HG03103 (cell line): ENCODE measurements at regions not wholly inside any gene's neighbourhood (a gene's known extent, or its start where the extent isn't known, plus 50 kb on each side); places are given as distances from the start of the nearest gene placed in this dataset.

Experiments
- ATAC-seq: cut with Tn5 transposase; IDR thresholded peaks from one replicate; pipeline ENCODE4 v1.9.1; 2021; ENCODE audit warnings: low read depth; ENCODE audit not compliant: unreplicated experiment

DNA sequence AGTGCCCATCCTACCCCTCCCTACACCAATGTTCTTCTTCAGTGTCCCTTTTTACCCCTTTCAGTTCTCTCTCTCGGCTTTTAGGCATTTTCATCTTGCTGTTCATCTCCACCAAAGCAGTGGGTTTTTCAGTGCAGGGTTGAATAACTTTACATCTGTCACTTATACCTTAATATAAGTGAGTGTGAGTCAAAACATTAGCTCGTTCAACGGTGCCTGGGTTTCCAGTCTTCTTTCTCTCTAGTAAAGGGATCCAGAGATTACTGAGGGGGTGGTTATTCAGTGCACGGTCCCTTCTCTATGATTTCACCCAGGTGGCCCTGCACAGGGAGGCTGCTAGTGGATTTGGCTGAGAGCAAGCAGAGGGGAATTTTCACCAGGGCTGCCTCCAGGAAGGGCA is 210.6 kb upstream of the CDH5 start:
- no peak for ATAC-seq

DNA sequence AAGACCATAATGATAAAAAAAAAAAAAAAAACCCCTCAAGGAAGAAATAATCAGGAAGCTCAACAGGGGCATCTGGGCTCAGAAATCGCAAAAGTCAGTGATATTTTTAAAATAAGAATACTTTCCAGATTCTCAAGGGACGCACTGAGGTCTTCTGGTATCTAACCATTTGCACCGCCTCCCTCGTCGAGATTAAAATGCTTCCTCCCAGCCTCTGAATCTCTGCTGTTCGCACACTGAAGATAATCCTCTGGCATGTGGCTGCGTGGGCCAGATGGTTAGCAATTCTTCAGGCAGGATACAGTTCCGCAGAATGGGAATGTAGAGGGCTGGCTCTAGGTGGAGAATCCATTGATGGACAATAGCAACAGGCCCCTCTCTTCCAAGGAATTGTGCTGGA is 211.7 kb upstream of the CDH5 start:
- ATAC-seq, result no peak

DNA sequence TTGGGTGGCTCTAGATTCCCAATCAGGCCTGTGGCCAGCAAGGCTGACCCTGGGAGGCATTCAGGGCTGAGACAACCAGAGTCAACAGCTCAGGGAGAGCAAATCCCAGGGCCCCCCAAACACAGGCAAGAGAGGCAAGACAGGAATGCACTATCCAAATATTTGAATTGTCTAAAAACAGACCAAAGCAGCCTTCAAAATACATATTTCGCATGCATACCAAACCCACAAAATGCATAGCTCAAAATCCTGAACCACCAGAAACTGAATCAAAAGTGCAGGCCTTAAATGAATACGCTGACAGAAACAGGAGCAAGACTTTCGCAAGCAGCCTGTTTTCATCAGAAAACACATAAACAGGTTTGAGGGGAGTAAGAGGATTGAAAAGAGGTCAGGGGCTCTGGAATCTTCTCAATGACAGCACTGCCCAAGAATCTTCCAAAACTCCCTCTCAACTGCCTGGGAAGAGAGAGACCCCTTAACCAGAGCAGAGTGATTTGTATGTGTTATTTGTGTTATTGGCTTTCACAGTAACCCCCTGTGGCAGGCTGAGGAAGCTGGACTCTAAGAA is 213.6 kb upstream of the CDH5 start:
- no peak for ATAC-seq

DNA sequence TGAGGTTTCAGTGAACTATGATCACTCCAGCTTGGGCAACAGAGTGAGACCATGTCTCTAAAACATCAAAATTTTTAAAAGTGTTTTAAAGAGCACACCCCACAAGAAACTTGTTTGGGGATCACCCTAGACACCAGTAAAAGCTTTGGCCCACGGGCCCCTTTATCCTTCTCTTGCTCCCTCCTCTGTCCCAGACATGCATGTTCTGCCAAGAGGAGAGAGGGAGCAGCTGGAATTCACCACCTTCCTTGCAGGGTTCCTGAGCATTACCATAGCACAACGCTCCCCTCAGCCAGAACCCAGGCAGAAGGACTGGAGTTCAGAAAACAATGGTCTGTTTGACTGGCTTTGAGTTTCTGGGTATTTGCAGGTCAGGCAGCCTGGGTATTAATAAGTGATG is 214.3 kb upstream of the CDH5 start:
- no peak for ATAC-seq

DNA sequence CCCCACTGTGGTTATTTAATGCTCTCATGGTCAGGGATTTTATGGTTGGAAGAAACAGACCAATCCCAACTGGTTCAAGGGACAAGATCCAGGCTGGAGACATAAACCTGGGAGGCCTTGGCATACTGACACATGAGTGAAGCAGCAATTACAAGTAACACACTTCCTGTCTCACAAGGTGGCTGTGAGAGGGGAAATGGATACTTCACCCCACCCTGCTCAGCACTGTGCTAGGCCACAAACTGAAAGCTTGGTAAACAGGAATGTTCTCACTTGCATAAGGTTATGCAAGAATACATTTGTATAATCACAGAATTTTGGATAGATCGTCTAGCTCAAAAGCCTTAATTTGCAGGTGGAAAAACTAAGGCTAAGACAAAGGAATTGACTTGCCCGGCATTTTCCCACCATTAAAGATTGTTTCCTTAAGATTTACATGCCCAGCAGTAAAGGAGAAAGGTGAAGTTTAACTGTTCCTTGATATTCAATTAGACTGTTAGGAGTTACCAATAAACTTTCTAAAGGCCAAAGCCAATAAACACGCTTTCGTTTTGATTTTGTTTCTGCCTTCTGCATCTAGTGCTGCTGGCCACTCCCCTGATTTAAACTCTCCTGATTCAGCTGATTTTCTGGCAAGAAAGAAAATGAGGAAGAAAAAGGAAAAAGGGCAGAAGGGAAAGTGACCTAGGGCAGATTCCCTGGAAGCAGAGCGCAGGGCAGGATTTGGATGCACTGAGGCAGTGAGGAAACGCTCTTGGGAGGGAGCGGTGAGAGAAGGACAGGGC is 215.6 kb upstream of the CDH5 start:
- ATAC-seq, result no peak

DNA sequence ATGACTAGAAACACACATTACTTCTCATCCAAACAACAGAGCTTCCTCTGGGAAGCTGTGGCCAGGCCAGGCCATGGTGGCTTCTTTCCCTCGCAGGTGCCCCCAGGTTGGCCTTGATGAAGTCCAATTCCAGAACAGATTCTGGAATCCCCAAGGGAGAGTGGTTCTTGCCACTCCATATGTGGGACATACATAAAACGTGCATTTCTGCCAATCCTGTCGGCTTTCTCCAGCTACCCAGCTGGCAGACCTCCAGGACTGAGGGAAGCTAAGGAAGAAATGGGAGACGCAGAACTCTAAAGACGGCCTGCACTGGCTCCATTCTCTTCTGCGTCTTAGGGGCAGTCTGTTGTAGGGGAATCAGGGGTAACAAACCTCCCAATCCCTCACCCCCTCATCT is 219.2 kb upstream of the CDH5 start:
- ATAC-seq, result no peak

DNA sequence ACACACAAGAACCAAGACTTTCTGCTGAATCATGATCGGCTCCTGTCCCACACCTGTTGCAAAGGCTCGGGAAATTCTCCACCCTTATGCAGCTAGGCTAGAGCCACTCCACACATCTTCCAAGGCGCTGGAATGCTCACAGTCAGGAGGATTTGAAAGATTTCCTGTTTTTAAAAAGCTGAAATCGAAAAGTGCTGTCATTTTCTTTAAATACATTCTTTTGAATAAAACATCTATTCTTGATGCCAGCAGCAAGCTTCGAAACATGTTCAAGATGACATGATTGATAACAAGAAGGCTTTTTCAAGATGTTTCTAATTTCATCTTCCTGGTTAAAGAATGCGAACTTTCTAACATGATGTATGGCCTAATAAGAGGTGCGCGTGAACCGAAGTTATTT is 219.7 kb upstream of the CDH5 start:
- ATAC-seq, result no peak

DNA sequence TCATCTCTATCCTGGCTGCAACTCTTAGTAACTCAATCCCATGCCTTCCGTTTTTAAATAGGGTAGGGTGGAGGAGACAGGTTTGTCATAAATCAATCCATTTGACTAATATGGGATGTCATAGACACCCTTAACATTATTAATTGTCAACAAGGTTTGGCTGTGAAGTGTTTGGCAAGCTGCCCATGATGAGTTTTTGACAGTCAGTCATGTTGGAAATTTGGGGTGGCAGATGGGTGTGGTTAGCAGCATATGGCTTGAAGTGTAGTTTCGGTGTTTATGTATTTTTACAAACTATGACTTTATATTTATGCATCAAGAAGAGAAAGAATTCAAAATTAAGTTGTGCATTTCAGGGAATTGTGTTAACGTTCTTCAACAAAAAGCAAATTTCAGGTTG is 221.8 kb upstream of the CDH5 start:
- ATAC-seq, result no peak

DNA sequence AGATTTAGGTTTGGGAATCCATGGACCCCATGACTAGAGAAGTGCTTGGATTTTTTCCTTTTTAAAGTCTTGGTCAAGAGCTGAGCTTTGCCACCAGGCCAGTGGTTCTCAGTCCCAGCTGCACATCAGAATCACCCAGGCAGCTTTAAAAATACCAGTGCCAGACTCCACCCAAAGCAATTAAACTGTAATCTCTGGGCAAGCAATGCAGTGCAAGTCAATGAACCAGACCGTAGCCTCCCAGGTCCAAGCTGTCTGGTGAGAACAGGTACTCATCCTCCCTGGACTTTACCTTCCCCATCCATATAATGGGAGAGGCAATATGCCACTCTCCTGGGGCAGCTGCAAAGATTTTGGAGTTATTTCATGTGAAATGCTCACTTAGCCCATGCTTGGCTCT is 223.1 kb upstream of the CDH5 start:
- ATAC-seq, result no peak

DNA sequence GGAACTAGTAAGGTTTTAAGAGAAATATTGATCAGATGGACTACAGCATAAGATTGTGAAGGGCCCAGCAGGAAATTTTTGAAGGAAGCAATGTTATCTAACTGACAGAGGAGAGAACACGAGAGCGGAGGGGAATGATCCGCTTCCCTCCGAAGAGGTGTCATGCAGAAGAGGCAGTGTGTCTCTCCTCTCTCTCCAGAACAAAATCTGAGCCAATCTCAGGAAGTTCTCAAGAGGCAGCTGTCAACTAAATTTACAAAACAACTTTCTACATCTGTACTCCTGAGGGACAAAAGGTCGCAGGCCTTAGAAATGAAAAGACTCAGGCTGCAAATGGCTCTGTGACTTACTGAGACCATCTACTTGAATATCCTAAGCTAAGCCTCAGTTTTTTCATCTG is 224.6 kb upstream of the CDH5 start:
- no peak for ATAC-seq

DNA sequence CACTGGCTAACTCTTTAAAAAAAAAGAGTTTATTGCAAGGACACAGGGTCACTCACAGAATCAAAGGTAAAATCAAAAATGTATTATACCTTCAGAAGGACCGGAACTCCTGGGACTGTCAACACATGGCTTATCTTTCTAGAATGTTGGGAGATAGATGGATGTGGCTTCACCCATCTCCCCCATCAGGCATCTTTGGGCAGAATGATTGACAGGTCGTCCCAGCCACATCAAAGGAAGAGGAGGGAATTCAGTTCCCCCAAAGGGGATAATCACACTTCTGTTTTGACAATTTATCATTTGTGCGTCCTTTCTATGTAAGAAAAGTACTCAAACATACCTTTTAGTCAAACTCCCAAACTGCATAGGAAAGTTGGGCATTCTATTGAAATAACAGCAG is 228.6 kb upstream of the CDH5 start:
- no peak for ATAC-seq

DNA sequence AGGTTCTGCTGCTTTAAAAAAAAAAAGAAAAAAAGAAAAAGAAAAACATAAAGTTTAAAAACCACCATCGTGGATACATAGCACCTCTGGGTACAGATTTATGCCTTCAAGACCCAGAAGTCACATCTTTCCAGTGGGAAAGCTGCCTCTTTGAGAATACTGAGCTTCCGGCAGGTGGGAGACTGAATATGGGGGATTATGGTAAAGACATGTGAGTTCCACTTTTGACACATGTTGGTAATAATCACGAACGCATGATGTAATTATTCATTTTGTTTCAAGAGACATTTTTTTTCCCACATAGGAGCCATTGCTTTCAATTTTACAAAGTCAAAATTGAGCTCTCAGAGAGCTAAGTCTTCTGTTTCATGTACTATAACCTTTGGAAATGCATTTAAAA is 229.7 kb upstream of the CDH5 start:
- no peak for ATAC-seq

DNA sequence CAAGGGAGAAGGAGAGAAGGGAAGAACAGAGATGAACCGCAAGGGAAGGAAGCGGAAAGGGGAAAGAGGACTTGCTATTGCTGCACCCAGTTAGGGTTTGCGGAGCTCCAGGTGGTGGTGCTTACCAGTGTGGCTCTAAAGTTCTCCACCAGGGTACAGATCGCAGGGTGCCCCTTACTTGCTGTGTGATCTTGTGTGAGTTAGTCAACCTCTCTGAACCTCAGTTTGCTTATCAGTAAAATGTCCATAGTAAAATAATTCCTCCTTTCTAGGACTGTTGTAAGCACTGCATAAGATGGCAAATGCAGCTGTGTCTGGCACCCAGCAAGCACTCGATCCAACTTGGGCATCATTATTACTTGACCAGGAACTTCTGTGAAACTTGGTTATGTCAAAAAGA is 230.7 kb upstream of the CDH5 start:
- no peak for ATAC-seq

DNA sequence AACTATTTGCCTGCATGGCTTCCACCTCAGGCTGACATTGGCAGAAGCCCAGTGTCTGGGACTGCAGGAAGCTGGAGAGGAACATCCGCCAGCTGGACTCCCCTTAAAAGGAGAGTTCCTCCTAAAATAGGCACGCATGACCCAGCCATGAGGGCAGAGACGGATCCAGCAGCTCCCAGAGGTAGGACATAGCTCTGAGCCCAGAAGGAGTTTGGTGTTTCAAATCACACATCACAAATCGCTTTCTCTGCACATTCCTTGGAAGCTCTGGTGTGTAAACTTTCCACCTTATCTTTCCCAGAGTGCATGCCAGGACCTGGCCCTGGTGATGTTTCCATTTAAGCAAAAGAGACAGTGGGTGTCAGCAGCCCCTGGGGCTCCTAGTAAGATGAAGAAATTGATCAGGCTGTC is 231.1 kb upstream of the CDH5 start:
- no peak for ATAC-seq

DNA sequence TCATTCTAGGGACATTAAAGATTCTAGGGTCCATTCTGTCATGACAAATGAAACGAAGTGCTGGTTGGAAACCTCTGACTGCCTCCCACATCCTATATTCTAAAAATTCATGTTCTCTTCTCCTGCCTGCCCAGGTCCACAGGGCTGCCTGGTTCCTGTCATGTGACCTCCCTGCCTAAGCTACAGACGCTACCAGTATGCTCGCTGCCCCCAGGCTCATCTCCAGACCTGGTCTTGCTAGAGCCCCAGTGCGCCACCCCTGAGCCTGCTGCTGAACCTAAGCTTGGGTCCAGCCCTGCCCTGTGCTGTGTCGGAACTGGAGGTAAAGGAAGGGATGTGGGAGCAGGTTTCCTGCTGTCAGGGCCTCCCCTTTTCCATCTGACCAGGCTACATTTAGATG is 231.6 kb upstream of the CDH5 start:
- ATAC-seq, result no peak

DNA sequence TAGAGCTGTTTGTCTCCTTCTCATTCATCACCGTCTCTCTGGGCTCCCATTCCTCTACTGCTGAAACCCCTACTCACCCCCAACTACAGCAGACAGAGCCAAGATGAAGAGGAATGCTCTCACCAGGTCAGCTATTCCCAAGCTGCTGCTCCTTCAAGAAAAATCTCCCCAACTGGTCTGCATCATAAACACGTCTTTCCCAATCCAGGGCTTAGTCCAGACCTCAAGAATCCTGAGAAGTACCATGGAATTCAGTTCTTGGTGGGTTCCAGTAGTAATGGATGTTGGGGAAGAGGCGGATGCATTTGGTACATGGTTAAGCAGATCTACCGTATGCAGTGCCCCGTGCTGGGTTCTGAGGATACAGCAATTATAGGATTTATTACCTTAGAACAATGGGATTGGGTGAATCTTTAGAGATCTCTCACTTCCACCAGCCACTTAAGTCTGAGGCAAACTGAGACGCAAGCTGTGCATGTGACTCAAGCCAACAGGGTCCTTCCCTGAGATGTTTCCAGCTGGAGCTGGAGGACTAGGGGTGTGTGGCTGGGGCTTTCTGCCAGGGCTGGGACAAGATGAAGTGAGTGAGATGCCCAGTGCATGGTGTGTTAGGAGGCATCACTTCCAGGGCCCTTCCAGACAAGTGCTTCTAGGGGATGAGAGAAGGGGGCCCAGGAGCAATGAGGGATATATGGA is 232.7 kb upstream of the CDH5 start:
- no peak for ATAC-seq

DNA sequence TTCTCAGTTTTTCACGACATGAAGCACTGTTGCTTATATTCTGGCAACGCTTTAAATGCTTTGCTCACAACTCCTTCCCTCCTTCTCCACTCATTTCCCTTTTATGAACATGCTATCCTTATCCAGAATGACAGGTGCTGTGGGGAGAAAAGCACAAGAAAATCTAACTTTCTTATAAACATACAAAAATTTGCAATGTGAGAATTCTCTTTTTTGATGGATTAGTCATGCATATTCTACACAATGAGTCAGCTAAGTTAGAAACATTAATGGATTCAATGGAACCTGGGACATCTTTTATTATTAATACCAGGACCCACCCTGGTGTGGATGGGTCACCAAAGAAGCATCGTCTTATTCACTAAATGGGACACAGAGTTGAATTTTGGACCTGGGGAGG is 234.6 kb upstream of the CDH5 start:
- no peak for ATAC-seq

DNA sequence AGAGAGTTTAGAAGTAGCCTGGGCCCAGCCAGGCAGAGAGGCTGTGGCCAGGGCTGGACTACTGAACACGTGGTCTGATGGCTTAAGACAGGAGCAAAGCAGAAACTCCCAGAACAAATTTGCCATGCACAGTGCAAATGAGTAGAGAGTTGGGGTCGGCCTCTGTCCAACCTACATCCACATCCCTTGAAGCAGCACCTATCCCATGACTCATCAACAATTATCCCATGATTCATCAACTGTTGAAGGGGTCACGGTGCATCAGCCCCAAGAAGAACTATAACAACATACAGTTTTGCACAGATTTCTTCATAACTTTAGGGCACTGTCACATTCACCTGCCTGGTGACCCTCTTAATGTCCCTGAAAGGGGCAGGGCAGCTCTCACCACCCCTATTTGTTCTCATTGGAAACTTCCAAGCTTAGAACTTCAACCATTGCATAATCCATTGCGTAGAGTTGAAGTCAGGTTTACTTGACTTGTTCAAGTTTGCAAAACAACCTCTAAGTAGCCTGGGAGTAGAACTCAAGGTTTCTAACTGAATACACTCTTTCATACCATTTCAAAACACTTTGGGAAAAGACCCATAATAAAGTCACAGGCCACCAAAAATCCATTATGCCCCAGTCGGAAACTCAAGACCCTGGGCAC is 235.2 kb upstream of the CDH5 start:
- ATAC-seq, result no peak

DNA sequence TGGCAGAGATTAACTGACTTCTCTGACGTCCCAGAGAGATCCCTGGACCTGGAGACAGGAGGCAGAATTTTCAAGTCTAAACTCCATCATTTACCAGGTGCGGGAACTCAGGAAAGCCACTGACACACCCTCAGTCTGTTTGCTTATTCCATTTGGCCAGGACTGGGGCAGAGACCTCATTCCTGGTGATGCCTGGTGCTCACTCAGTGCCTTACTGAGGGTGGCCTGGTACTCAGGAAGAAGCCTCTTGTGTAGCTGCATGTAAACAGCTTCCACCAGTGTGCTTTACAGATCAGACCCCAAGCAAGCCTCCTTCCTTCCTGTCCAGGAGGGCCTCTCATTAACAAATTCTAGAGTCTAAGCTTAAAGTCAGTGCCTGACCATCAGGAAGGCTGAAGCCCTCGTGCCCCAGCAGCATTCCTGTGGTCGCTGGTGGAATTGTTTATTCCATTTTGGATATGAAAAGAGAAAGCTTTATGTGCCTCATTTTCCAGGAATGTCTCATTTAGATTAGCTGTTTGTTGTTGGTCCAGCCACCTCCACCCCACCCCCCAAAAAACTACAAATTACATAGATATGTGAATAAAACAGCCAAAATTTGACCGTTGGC is 236.1 kb upstream of the CDH5 start:
- ATAC-seq, result no peak

DNA sequence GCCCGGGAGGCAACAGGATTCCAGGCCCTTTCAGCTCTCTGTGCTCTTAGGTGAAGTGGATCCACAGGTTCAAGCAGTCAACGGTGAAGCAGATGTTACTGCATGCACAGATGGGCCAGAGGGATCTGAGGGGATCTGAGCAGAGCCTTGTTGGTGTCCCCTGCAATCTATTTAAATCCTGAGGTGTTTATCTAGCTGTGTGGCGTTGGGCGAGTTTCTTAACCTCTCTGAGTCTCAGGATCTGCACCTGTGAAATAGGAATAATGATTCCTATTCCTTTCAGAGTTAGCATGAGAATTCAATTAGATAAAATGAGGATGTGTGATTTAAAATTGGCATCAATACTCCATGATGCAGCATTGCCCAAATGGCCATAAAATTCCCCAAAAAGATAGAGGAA is 237.3 kb upstream of the CDH5 start:
- ATAC-seq, result no peak

DNA sequence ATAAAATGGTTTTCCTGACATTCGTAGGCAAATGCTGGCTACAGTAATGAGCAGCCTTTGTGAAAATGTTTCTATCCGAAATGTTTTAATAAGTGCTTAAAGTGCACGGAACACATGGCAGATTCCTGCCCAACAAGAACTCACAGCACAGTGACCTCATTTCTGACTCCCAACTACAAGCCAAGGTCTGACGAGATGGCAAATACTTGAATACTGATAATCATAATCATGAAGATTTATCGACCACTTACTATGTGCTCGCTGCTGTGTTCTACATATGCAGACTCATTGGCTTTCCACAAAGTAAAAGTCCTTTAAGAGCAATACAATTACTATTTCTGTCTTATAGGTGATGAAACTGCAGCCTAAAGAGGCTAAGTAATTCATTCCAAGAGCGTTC is 238.1 kb upstream of the CDH5 start:
- ATAC-seq, result no peak
